ENCODE measurements at regions not wholly inside any gene's neighbourhood (a gene's known extent, or its start where the extent isn't known, plus 50 kb on each side); places are given as distances from the start of the nearest gene placed in this dataset.

DNA sequence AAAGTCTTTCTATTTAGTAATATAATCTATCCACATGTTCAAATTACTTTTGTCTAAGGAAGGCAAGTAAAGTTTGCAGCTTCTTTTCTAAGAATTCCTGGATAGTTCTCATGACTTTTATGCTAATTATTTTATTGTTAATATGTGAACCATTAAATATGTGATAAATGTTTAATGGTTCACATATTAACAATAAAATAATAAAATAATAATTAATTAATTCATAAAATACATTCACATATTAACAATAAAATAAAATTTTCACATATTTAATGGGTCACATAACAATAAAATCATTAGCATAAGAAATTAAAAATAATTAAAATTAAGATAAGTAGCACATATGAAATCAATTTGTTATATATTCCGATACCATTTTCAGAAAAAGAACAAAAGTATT is 1352.4 kb downstream of the ARAP2 start:
- H3K4me3 ChIP-seq, result no peak overlapping the region
- no peaks in the 10 kb centered on the region for H3K4me1 ChIP-seq (replicated peaks in 1 of 2)
- TF ChIP-seq POLR2A (IDR thresholded peaks at IDR 0.05), result no peak
- TF ChIP-seq, protein P1, sequence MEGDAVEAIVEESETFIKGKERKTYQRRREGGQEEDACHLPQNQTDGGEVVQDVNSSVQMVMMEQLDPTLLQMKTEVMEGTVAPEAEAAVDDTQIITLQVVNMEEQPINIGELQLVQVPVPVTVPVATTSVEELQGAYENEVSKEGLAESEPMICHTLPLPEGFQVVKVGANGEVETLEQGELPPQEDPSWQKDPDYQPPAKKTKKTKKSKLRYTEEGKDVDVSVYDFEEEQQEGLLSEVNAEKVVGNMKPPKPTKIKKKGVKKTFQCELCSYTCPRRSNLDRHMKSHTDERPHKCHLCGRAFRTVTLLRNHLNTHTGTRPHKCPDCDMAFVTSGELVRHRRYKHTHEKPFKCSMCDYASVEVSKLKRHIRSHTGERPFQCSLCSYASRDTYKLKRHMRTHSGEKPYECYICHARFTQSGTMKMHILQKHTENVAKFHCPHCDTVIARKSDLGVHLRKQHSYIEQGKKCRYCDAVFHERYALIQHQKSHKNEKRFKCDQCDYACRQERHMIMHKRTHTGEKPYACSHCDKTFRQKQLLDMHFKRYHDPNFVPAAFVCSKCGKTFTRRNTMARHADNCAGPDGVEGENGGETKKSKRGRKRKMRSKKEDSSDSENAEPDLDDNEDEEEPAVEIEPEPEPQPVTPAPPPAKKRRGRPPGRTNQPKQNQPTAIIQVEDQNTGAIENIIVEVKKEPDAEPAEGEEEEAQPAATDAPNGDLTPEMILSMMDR (IDR thresholded peaks at IDR 0.05), result no peak
- no peak overlapping the region for H3K27ac ChIP-seq
- H3K9me3 ChIP-seq (replicated peaks in 1 of 3), result no peaks in the 10 kb centered on the region
- no peaks in the 10 kb centered on the region for H3K27me3 ChIP-seq
- intact Hi-C loops (cut with DNase I), result no loop called here
- DNase-seq, result no peak
- no peaks in the 10 kb centered on the region for H3K36me3 ChIP-seq (replicated peaks in 1 of 2)
- WGBS, 4 donors, result 86 to 98% (median 91%) methylated on average over 1 of the region's 1 CpG

DNA sequence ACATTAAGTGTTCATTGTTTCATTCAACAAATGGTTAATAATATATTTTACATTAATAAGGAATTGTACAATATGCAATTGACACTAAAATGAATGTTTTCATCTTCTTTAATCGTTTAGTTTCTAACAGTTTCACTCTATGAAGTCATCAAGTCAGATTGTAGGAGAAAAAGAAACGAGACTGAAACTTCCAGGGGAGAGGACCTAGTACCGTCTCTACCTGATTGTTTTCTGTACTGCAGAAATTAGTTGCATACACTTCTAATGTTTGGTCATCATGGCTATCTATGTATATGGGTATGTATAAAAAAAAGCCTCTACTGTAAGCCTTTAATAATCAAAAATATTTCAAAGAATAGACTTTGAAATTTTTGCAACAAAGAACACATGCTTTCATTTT is 1350.9 kb downstream of the ARAP2 start:
- intact Hi-C loops (cut with DNase I), result no loop called here
- H3K4me3 ChIP-seq, result no peak overlapping the region
- no peaks in the 10 kb centered on the region for H3K36me3 ChIP-seq (replicated peaks in 1 of 2)
- no peaks in the 10 kb centered on the region for H3K27me3 ChIP-seq
- no peak for DNase-seq
- TF ChIP-seq POLR2A (IDR thresholded peaks at IDR 0.05), result no peak
- TF ChIP-seq, protein P1 (IDR thresholded peaks at IDR 0.05), result no peak
- H3K4me1 ChIP-seq (replicated peaks in 1 of 2), result no peaks in the 10 kb centered on the region
- H3K9me3 ChIP-seq (replicated peaks in 1 of 3), result no peaks in the 10 kb centered on the region
- 67 to 76% (median 72%) methylated on average over 3 of the region's 3 CpGs for WGBS, 4 donors
- no peak overlapping the region for H3K27ac ChIP-seq

DNA sequence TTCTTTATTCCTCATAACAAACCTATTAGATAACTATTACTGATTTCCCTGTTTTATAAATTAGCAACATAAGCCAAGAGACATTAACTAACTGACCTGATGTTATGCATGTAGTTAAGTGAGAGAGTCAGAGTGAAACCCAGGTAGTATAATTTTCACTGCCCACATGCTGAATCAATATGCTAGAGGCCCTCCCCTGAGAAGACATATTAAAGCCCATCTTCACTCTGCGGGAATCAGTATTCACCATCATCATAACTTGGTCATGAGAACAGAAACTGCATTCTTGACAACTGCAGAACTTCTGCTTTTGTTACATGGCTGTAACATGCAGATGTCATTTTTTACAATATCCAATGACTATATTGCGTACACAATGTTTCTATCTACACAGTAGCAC is 1324.3 kb downstream of the ARAP2 start:
- Histone ChIP-seq H3K4me1 (replicated peaks in 1 of 2) (no peaks in the 10 kb centered on the region), H3K4me3 (no peak overlapping the region), H3K27me3 (no peaks in the 10 kb centered on the region), H3K36me3 (replicated peaks in 1 of 2) (no peaks in the 10 kb centered on the region), H3K9me3 (replicated peaks in 1 of 3) (no peaks in the 10 kb centered on the region), H3K27ac (no peak overlapping the region)
- WGBS, 4 donors, result 79 to 92% (median 83%) methylated on average over 2 of the region's 2 CpGs
- no peak for DNase-seq
- TF ChIP-seq POLR2A (IDR thresholded peaks at IDR 0.05), result no peak
- TF ChIP-seq, protein P1 (IDR thresholded peaks at IDR 0.05), result no peak
- intact Hi-C loops (cut with DNase I), result no loop called here

DNA sequence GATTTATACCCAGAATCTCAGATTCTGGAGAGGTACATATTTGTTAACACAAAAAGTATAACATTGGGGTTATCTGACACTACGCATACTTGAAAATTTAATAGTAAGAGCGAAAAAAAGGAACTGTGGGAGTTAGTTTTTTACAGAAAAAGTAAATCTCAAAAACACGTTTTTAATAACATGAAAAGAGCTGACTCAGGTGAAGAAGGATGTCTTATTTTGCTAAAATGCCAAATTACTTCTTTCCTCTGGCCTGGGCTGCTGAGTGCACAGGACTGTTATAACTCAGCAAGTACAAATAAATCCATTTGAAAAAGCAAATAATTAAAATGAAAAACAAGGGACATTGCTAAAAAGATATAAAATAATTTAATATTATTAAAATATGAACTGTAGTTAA is 1322.9 kb downstream of the ARAP2 start:
- no peak for DNase-seq
- H3K36me3 ChIP-seq (replicated peaks in 1 of 2), result no peaks in the 10 kb centered on the region

More for the DNA sequence above, 1322.9 kb downstream of the ARAP2 start:
- Histone ChIP-seq H3K27me3 (no peaks in the 10 kb centered on the region), H3K27ac (no peak overlapping the region), H3K9me3 (replicated peaks in 1 of 3) (no peaks in the 10 kb centered on the region), H3K4me3 (no peak overlapping the region), H3K4me1 (replicated peaks in 1 of 2) (no peaks in the 10 kb centered on the region)
- 51 to 64% (median 56%) methylated on average over 3 of the region's 3 CpGs for WGBS, 4 donors
- TF ChIP-seq, protein P1 (IDR thresholded peaks at IDR 0.05), result no peak
- no peak for TF ChIP-seq POLR2A (IDR thresholded peaks at IDR 0.05)
- intact Hi-C loops (cut with DNase I), result no loop called here

Measured in adrenal gland (tissue), 9 donors.